ENCODE measurements at regions not wholly inside any gene's neighbourhood (a gene's known extent, or its start where the extent isn't known, plus 50 kb on each side); places are given as distances from the start of the nearest gene placed in this dataset.

DNA sequence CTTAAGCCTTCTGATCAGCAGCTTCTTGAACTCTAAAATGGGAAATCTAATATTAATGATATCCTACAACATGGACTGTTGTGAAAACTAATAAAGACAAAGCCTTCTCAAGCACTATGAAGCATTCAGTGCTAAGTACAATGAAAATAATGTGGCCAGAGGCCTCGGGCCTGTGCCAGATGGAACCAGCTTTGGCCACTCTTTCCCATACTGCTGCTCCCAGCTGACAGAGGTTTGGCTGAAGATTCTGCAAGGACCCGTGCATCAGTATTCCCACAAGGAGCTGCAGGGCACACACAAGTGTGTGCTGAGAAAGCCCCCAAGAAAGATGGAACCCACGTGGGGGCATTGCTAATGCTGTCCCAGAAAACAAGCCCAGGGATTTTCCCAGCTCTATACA is 60.5 kb upstream of the RPL34 start:
- ChIA-PET POLR2A (no interaction called here), CTCF (interaction anchor here (0.9 kb wide), 1 partner anchor 13 kb away, joined by 3 read pairs; no protein-coding TSS in a partner anchor)
- no peaks in the 10 kb centered on the region for H3K9me3 Mint-ChIP-seq (ENCODE audit: unreplicated experiment)

GRCh38 chr4:108559068-108559793 is 61.1 kb upstream of the RPL34 start:
- H3K27me3 Mint-ChIP-seq (ENCODE audit: insufficient read depth, unreplicated experiment) = no peaks in the 10 kb centered on the region
- H3K9me3 Mint-ChIP-seq (ENCODE audit: unreplicated experiment) = no peaks in the 10 kb centered on the region
- TF ChIP-seq CTCF (IDR thresholded peaks at IDR 0.05; ENCODE audit: insufficient read depth in 1 of 2, low read depth in 1 of 2, low read length in 1 of 2, severe bottlenecking in 1 of 2, unreplicated experiment in 1 of 2) = no peak
- DNase-seq = no peak
- no peak overlapping the region for H3K27ac Mint-ChIP-seq (ENCODE audit: unreplicated experiment)
- H3K36me3 ChIP-seq (ENCODE audit: control insufficient read depth, insufficient read depth, low read length) = no peaks in the 10 kb centered on the region
- H3K36me3 Mint-ChIP-seq (ENCODE audit: insufficient read depth, unreplicated experiment) = no peaks in the 10 kb centered on the region
- H3K4me1 Mint-ChIP-seq (ENCODE audit: low read depth, unreplicated experiment) = no peaks in the 10 kb centered on the region
- CTCF ChIA-PET = interaction anchor here (0.9 kb wide), 1 partner anchor 13 kb away, joined by 3 read pairs; no protein-coding TSS in a partner anchor
- H3K4me3 ChIP-seq (ENCODE audit: low read depth, low read length) = no peak overlapping the region
- H3K4me3 Mint-ChIP-seq (ENCODE audit: unreplicated experiment) = no peak overlapping the region
- no peaks in the 10 kb centered on the region for H3K27me3 ChIP-seq (replicated peaks; ENCODE audit: control insufficient read depth, insufficient read depth, low read length)
- POLR2A ChIA-PET = no interaction called here
- BruUV-seq (replicated peaks) = no TSS peak
- H3K4me1 ChIP-seq = no peaks in the 10 kb centered on the region
- H3K9me3 ChIP-seq = no peaks in the 10 kb centered on the region
- intact Hi-C loops (cut with micrococcal nuclease; ENCODE audit: unreplicated experiment) = no loop called here

More for the DNA sequence above, 60.5 kb upstream of the RPL34 start:
- no peak overlapping the region for H3K27ac Mint-ChIP-seq (ENCODE audit: unreplicated experiment)
- intact Hi-C loops (cut with micrococcal nuclease; ENCODE audit: unreplicated experiment) = no loop called here
- Histone ChIP-seq H3K9me3 (no peaks in the 10 kb centered on the region), H3K36me3 (ENCODE audit: control insufficient read depth, insufficient read depth, low read length) (no peaks in the 10 kb centered on the region), H3K27me3 (replicated peaks; ENCODE audit: control insufficient read depth, insufficient read depth, low read length) (no peaks in the 10 kb centered on the region), H3K4me1 (no peaks in the 10 kb centered on the region), H3K4me3 (ENCODE audit: low read depth, low read length) (no peak overlapping the region)
- no peaks in the 10 kb centered on the region for H3K4me1 Mint-ChIP-seq (ENCODE audit: low read depth, unreplicated experiment)
- H3K36me3 Mint-ChIP-seq (ENCODE audit: insufficient read depth, unreplicated experiment) = no peaks in the 10 kb centered on the region
- H3K27me3 Mint-ChIP-seq (ENCODE audit: insufficient read depth, unreplicated experiment) = no peaks in the 10 kb centered on the region
- no peak for TF ChIP-seq CTCF (IDR thresholded peaks at IDR 0.05; ENCODE audit: insufficient read depth in 1 of 2, low read depth in 1 of 2, low read length in 1 of 2, severe bottlenecking in 1 of 2, unreplicated experiment in 1 of 2)
- no peak overlapping the region for H3K4me3 Mint-ChIP-seq (ENCODE audit: unreplicated experiment)
- BruUV-seq (replicated peaks) = no TSS peak
- DNase-seq = no peak

DNA sequence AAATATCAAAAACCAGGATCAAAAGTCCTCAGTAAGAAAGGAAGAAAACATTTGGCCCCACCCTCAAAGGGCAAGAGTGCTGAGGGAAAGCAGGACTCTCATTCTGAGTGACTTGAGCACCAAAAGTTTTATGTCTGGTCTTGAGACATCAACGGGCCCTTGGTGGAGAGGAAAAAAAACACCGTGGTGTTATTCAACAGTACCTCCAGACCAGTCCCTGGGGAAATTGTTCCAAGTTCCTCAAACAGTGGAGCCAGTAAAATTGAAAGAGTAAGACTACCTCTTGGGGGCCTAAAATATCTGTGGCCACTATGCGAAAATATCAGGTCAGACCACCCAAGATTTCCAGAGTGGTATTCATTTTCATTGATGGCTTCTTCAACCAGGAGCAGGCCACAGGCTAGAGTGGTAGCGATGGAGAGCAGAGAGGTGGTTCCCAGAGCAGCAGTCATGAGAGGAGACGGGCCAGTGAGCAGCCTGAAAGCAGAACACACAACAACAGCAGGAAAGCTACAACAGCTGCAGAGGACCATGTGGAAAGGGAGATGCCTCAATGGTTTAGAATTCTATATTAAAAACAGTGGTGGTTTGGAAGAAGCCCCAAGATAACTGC is 63.7 kb upstream of the RPL34 start:
- no peak for DNase-seq
- H3K4me1 Mint-ChIP-seq (ENCODE audit: low read depth, unreplicated experiment) = no peaks in the 10 kb centered on the region
- Histone ChIP-seq H3K9me3 (no peaks in the 10 kb centered on the region), H3K27me3 (replicated peaks; ENCODE audit: control insufficient read depth, insufficient read depth, low read length) (no peaks in the 10 kb centered on the region), H3K4me1 (no peaks in the 10 kb centered on the region), H3K36me3 (ENCODE audit: control insufficient read depth, insufficient read depth, low read length) (no peaks in the 10 kb centered on the region), H3K4me3 (ENCODE audit: low read depth, low read length) (no peak overlapping the region)
- no peak for TF ChIP-seq CTCF (IDR thresholded peaks at IDR 0.05; ENCODE audit: insufficient read depth in 1 of 2, low read depth in 1 of 2, low read length in 1 of 2, severe bottlenecking in 1 of 2, unreplicated experiment in 1 of 2)
- no peaks in the 10 kb centered on the region for H3K9me3 Mint-ChIP-seq (ENCODE audit: unreplicated experiment)
- no peak overlapping the region for H3K4me3 Mint-ChIP-seq (ENCODE audit: unreplicated experiment)
- H3K36me3 Mint-ChIP-seq (ENCODE audit: insufficient read depth, unreplicated experiment) = no peaks in the 10 kb centered on the region
- no TSS peak for BruUV-seq (replicated peaks)
- intact Hi-C loops (cut with micrococcal nuclease; ENCODE audit: unreplicated experiment) = no loop called here
- no peak overlapping the region for H3K27ac Mint-ChIP-seq (ENCODE audit: unreplicated experiment)
- peaks cover 3% of the 10 kb centered on the region for H3K27me3 Mint-ChIP-seq (ENCODE audit: insufficient read depth, unreplicated experiment)
- ChIA-PET POLR2A (no interaction called here), CTCF (no interaction called here)

Measured in Caco-2 (cell line).